VCaP (cell line): ENCODE measurements at regions not wholly inside any gene's neighbourhood (a gene's known extent, or its start where the extent isn't known, plus 50 kb on each side); places are given as distances from the start of the nearest gene placed in this dataset.
"Not testable (repeated sequence)": the region's sequence is repeated elsewhere in the genome, so short reads cannot be mapped to it uniquely, and the experiment has no call there.

Experiments used
- H3K27ac ChIP-seq: fragments of 450-650 bp; 2 replicates; pipeline ENCODE4 v1.5.1; 2017
- TF ChIP-seq, protein P1 (sequence below): fragments of 450-650 bp; conservative IDR thresholded peaks from 2 replicates; pipeline ENCODE4 v1.5.1; 2017; ENCODE audit warnings: mild to moderate bottlenecking, moderate library complexity

DNA sequence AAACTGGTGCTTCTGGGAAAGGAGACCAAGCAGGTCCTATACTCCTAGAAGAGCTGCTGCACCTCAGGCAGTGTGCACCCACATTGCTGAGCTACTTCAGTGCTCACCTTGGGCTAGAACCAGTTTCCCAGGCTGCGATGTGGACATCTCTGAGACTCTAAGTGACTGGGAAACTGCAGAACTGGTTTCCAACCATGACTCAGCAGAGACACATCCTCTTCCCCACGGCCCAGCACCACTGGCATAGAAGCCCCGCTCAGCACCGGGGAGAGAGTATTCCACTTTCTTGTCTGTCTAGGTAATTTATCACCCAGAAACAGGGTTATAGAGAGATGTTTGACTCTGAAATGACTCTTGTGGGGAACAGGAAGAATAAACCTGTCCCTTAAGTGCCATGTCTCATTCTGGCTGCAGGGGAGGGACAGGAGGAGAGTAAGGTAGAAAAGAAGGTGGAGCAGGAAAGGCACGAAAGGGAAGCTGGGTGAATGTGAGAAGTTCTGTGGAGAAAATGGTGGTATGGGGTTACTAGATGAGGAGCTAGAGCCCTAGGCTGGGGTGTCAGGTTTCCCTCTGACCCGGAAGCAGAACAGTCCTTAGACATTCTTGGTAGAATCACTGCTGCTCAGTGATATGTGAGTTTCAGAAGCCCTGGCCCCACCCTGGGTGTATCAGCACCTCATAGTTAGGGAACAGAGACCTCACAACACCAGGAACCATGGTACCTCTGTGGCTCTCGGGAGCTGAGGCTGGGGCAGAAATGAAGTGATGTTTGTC, 340.4 kb upstream of the NCAM1 start:
- TF ChIP-seq, protein P1, sequence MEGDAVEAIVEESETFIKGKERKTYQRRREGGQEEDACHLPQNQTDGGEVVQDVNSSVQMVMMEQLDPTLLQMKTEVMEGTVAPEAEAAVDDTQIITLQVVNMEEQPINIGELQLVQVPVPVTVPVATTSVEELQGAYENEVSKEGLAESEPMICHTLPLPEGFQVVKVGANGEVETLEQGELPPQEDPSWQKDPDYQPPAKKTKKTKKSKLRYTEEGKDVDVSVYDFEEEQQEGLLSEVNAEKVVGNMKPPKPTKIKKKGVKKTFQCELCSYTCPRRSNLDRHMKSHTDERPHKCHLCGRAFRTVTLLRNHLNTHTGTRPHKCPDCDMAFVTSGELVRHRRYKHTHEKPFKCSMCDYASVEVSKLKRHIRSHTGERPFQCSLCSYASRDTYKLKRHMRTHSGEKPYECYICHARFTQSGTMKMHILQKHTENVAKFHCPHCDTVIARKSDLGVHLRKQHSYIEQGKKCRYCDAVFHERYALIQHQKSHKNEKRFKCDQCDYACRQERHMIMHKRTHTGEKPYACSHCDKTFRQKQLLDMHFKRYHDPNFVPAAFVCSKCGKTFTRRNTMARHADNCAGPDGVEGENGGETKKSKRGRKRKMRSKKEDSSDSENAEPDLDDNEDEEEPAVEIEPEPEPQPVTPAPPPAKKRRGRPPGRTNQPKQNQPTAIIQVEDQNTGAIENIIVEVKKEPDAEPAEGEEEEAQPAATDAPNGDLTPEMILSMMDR, result no peak
- H3K27ac ChIP-seq, result no peak overlapping the region

DNA sequence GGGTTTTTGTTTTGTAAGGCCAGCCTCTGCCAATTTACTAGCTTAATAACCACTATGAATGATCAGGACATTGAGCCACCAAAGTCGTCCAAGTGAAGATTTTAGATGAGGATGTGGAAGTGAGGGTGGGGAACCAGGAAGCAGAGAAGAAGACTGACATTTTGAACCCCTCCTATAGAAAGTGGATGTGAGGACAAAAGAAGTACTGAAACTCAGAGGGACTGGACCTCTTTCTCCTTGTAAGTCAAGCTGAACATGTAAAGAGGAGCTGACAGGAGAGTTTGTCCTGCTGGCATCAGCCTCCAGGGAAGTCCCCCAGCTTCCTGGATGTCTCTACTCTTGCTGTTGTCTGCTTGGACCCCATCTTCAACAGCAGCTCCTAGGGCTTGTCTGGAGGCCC, 338.2 kb upstream of the NCAM1 start:
- no peak overlapping the region for H3K27ac ChIP-seq
- TF ChIP-seq, protein P1, result no peak

DNA sequence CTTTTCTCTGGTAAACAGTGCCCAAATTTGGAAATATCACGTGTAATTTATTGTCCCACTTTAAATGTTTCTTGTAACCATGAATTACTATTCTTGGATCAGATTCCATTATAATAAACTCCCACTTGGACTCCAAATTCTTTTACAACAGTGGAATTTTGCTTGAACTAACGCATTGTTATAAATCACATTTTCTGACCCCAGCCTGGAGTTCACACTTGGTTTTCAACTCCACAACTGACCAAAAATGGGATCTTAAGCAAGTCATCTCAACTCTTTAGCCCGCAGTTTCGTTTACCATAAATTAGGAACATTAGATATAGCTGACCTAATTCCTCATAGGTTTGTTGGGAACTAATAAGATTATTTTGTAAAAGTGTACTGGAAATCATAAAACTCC, 336.8 kb upstream of the NCAM1 start:
- no peak overlapping the region for H3K27ac ChIP-seq
- TF ChIP-seq, protein P1, result no peak

DNA sequence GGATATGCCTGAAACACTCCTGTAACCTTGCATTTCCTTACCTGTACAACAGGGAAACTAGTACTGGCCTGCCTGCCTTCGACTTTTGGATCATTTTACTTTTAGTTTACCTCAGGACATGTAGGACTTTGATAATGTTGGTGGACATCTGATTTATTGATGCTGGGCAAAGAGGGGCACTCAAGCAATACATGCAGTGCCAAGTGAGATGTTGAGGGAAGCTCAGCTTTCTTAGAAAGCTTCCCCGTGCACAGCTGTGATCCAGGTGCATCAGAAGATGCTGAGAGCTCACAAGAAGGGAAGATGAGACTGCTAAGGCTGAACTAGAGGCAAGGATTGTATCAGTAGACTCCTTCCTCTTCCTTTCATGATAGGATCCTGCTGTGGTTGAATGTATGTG, 336.2 kb upstream of the NCAM1 start:
- H3K27ac ChIP-seq, result not testable (repeated sequence)

DNA sequence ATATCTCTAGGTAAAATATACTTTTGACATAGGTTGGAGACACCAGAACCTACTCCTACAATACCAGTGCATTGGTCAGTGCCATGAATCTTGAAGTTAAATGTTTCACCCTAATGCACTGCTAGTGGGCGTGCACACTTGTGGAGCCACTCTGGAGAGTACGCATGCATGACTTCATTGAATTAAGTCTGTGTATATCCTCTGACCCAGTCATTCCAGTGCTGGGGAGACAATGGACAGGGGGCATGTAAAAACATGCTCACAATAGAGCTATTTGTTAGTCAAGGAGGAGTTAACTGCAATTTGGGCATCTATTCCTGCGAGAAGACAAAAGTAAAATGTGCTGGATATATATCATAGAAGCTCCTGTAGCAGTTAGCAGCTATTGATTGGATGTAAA, 335.4 kb upstream of the NCAM1 start:
- TF ChIP-seq, protein P1, result no peak

DNA sequence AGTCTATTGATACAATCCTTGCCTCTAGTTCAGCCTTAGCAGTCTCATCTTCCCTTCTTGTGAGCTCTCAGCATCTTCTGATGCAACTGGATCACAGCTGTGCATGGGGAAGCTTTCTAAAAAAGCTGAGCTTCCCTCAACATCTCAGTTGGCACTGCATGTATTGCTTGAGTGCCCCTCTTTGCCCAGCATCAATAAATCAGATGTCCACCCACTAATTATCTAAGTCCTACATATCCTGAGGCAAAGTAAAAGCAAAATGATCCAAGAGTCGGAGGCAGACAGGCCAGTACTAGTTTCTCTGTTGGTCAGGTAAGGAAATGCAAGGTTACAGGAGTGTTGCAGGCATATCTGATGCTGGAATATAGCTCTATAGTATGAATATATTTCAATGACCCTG, 334.5 kb upstream of the NCAM1 start:
- TF ChIP-seq, protein P1, result no peak
- H3K27ac ChIP-seq, result no peak overlapping the region

More for the DNA sequence above, 335.4 kb upstream of the NCAM1 start:
- H3K27ac ChIP-seq, result no peak overlapping the region

DNA sequence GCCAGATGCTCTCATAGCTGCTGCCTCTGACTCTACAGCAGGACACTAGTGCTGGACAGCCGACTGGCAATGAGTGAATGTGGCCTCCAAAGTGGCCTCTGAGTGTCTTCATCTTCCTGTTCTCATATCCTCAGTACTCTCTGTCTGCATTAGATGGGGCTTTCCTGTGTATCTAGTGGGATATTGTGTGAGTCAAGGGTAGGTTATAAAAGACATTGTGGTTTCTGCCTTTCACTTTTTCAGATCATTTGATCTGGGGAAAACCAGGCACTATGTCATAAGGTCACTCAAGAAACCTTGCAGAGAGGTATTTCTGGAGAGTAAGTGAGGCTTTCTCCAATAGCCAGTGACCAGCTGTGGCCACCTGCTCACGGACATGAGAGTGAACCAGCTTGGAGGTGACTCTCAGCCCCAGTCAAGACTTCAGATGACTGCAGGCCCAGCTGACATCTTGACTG, 333.6 kb upstream of the NCAM1 start:
- no peak overlapping the region for H3K27ac ChIP-seq
- TF ChIP-seq, protein P1, result no peak

DNA sequence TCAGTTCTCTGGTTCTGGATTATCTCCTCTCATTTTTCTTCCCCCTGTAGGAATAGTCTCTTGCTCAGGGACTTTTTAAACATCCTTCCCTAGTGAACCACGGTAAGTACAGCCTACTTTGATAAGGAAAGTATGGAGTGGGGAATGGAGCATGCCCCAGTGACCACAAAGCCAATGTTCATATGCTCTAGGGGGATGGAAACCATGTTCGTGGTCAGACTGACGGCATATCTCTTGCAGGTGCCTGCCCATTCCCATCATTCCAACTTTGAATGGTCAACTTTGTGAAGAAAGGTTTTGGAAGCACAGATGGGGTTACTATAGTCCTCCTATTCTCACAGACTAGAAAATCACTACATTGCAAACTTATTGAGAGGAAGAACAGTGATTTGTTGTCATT, 332.5 kb upstream of the NCAM1 start:
- TF ChIP-seq, protein P1, result no peak

More for the DNA sequence above, 332.5 kb upstream of the NCAM1 start:
- no peak overlapping the region for H3K27ac ChIP-seq
